Endothelial cell of umbilical vein (primary cell): ENCODE measurements at regions not wholly inside any gene's neighbourhood (a gene's known extent, or its start where the extent isn't known, plus 50 kb on each side); places are given as distances from the start of the nearest gene placed in this dataset.

Source experiments
- BruUV-seq: library from RNA; stranded (reverse); fragments of 400-500 nt; replicated peaks from 2 replicates; lab custom pipeline; 2021; lab: Mats Ljungman, UMichigan
- CTCF ChIA-PET: fragments of 300-600, 350-600 bp; sonication (Branson Sonifier 250); formaldehyde crosslinking; loops from one replicate; lab custom pipeline; 2021; ENCODE audit warnings: antibody characterized with exemption, inconsistent platforms; lab: Charles Lee
- POLR2A ChIA-PET: fragments of 300-600, 350-600 bp; sonication (Branson Sonifier 250); formaldehyde crosslinking; loops from one replicate; lab custom pipeline; 2021; ENCODE audit warnings: antibody characterized with exemption, inconsistent platforms; lab: Charles Lee
- DNase-seq: peaks from one replicate; pipeline ENCODE4 v3.0.0-alpha.2; 2011; ENCODE audit warnings: low read depth, low spot score
- FAIRE-seq: peaks from 2 replicates; lab custom pipeline; 2011; peaks lifted over from hg19 to GRCh38; lab: Jason Lieb, UNC
- H2AFZ ChIP-seq: 2 replicates; pipeline ENCODE4 v1.6.0; 2012; ENCODE audit warnings: low read depth, low read length, control low read depth, inconsistent platforms
- H3K27ac ChIP-seq: 2 replicates; pipeline ENCODE4 v1.5.1; 2011; ENCODE audit warnings: low read depth, mild to moderate bottlenecking, control low read depth, low read length, moderate library complexity; ENCODE audit not compliant: insufficient read depth
- H3K27me3 ChIP-seq, 2 experiments: 2 replicates each; pipeline versions ENCODE4 v1.6.0 to v1.6.1; 2011; ENCODE audit warnings: low read length in 2 of 2, mixed read lengths in 1 of 2; ENCODE audit not compliant: control insufficient read depth in 2 of 2, insufficient read depth in 2 of 2
- H3K36me3 ChIP-seq, 2 experiments: 2 replicates in 1 of 2; 3 replicates in 1 of 2; pipeline ENCODE4 v1.5.1; 2011; ENCODE audit warnings: low read length in 2 of 2, mild to moderate bottlenecking in 1 of 2, moderate library complexity in 1 of 2; ENCODE audit not compliant: control insufficient read depth in 2 of 2, insufficient read depth in 2 of 2; ENCODE audit errors: extremely low read depth in 1 of 2
- H3K4me1 ChIP-seq: 3 replicates; pipeline ENCODE4 v1.5.1; 2011; ENCODE audit warnings: mild to moderate bottlenecking, low read length; ENCODE audit not compliant: control insufficient read depth, insufficient read depth; ENCODE audit errors: extremely low read depth
- H3K4me2 ChIP-seq: 2 replicates; pipeline ENCODE4 v1.6.1; 2011; ENCODE audit warnings: low read length, control low read depth, mixed read lengths; ENCODE audit not compliant: insufficient read depth
- H3K4me3 ChIP-seq, 3 experiments: fragments of 200-600 bp in 1 of 3; sonication (generic), shearing (Covaris generic) in 1 of 3; replicated peaks in 1 of 3; 2 replicates each; pipeline ENCODE4 v1.5.1; 2011 to 2016; ENCODE audit warnings: control low read depth in 3 of 3, low read length in 3 of 3, mild to moderate bottlenecking in 2 of 3, inconsistent platforms in 1 of 3, low read depth in 1 of 3, moderate library complexity in 1 of 3; ENCODE audit not compliant: insufficient read depth in 1 of 3
- H3K79me2 ChIP-seq: 2 replicates; pipeline ENCODE4 v1.6.0; 2012; ENCODE audit warnings: low read length, inconsistent platforms; ENCODE audit not compliant: control insufficient read depth, insufficient read depth
- H3K9ac ChIP-seq: replicated peaks from 2 replicates; pipeline ENCODE3; 2011; ENCODE audit warnings: low read length, control low read depth; ENCODE audit not compliant: insufficient read depth; ENCODE audit errors: extremely low read depth
- H3K9me1 ChIP-seq: replicated peaks from 3 replicates; pipeline ENCODE4 v1.6.0; 2011; ENCODE audit warnings: mild to moderate bottlenecking, low read length; ENCODE audit not compliant: control insufficient read depth, insufficient read depth; ENCODE audit errors: extremely low read depth
- H3K9me3 ChIP-seq: replicated peaks from 2 replicates; pipeline ENCODE4 v1.5.1; 2012; ENCODE audit warnings: low read length, inconsistent platforms; ENCODE audit not compliant: control insufficient read depth, insufficient read depth
- H4K20me1 ChIP-seq: replicated peaks from 2 replicates; pipeline ENCODE3; 2011; ENCODE audit warnings: mild to moderate bottlenecking, low read length; ENCODE audit not compliant: control insufficient read depth, insufficient read depth; ENCODE audit errors: extremely low read depth
- GATA2 ChIP-seq: IDR thresholded peaks from 2 replicates; pipeline ENCODE4 v1.7.0; 2011; ENCODE audit warnings: low read depth, mild to moderate bottlenecking, moderate library complexity, mixed read lengths, low read length; ENCODE audit not compliant: insufficient read length, insufficient read depth
- POLR2AphosphoS5 ChIP-seq: IDR thresholded peaks from 2 replicates; pipeline ENCODE4 v1.6.1; 2012; ENCODE audit warnings: low read depth, mild to moderate bottlenecking, control low read depth, low read length, moderate library complexity; ENCODE audit not compliant: insufficient read depth
- dilution Hi-C: fragments of 300-500 bp; cut with MboI; formaldehyde crosslinking; loops from one replicate; pipeline ENCODE4 v1.15.0; 2019; ENCODE audit warnings: low sequenced_read_pairs; ENCODE audit not compliant: extremely low pct_ligation_motif_present
- intact Hi-C: fragments of 100-400 bp; cut with micrococcal nuclease; formaldehyde crosslinking; loops from one replicate; pipeline ENCODE4 v1.10.0; 2022
- TF ChIP-seq, protein P1 (sequence below): IDR thresholded peaks from 2 replicates; pipeline ENCODE4 v1.6.1; 2011; ENCODE audit not compliant: insufficient read depth, insufficient read length

DNA sequence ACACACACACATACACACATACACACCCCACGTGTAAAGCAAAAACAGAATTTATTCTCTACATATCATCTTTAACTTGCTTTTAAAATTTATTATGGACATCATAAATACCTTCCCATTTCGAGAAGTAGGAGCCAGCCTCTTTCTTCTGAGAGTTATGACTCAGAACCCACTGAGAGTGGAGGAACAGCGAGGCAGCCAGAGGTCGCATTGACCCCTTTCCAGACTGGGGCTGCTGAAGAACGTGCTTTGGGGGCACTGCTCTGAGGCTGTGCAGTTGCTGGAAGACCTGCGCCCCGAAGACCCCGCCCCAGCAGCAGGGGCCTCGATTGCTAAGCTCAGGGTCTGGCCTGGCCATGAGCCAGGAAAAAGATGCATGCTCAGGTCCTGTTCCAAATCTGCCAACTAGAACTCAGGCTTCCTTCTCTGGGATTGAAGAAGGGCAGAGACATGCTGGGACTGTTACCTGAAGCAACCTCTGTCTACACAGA is 133.8 kb upstream of the TWIST2 start:
- Histone ChIP-seq H2AFZ (no peak overlapping the region), H3K4me1 (no peaks in the 10 kb centered on the region), H4K20me1 (no peaks in the 10 kb centered on the region), H3K9ac (no peak overlapping the region), H3K27ac (no peak overlapping the region), H3K79me2 (no peaks in the 10 kb centered on the region), H3K4me2 (no peak overlapping the region), H3K4me3 (no peak overlapping the region), H3K27me3 (no peaks in the 10 kb centered on the region), H3K36me3 (no peaks in the 10 kb centered on the region), H3K9me1 (no peaks in the 10 kb centered on the region), H3K9me3 (no peaks in the 10 kb centered on the region)
- dilution Hi-C loops = no loop called here
- BruUV-seq = no TSS peak
- FAIRE-seq (no peak), DNase-seq (no peak)
- POLR2A ChIA-PET = no interaction called here
- CTCF ChIA-PET = no interaction called here
- TF ChIP-seq GATA2 = no peak
- intact Hi-C loops = no loop called here

GRCh38 chr2:238716171-238716570 is 131.7 kb upstream of the TWIST2 start:
- Histone ChIP-seq H3K4me3 (no peak overlapping the region), H3K79me2 (no peaks in the 10 kb centered on the region), H3K9me1 (no peaks in the 10 kb centered on the region), H4K20me1 (no peaks in the 10 kb centered on the region), H2AFZ (no peak overlapping the region), H3K36me3 (no peaks in the 10 kb centered on the region), H3K27ac (no peak overlapping the region), H3K9me3 (no peaks in the 10 kb centered on the region), H3K4me2 (no peak overlapping the region), H3K4me1 (no peaks in the 10 kb centered on the region), H3K9ac (no peak overlapping the region), H3K27me3 (no peaks in the 10 kb centered on the region)
- intact Hi-C loops = no loop called here
- ChIA-PET CTCF (no interaction called here), POLR2A (no interaction called here)
- no peak for DNase-seq
- dilution Hi-C loops = no loop called here
- FAIRE-seq = no peak
- no TSS peak for BruUV-seq
- TF ChIP-seq, protein P1, sequence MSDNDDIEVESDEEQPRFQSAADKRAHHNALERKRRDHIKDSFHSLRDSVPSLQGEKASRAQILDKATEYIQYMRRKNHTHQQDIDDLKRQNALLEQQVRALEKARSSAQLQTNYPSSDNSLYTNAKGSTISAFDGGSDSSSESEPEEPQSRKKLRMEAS = no peak
- TF ChIP-seq POLR2AphosphoS5 = no peak
